Endothelial cell of umbilical vein (primary cell): ENCODE measurements at regions not wholly inside any gene's neighbourhood (a gene's known extent, or its start where the extent isn't known, plus 50 kb on each side); places are given as distances from the start of the nearest gene placed in this dataset.
A peak's percentile ranks its signal among the peaks of the same experiment; 100 is the strongest.

Experiments used
- BruUV-seq: library from RNA; stranded (reverse); fragments of 400-500 nt; replicated peaks from 2 replicates; lab custom pipeline; 2021; lab: Mats Ljungman, UMichigan
- CTCF ChIA-PET: fragments of 300-600, 350-600 bp; sonication (Branson Sonifier 250); formaldehyde crosslinking; loops from one replicate; lab custom pipeline; 2021; ENCODE audit warnings: antibody characterized with exemption, inconsistent platforms; lab: Charles Lee
- POLR2A ChIA-PET: fragments of 300-600, 350-600 bp; sonication (Branson Sonifier 250); formaldehyde crosslinking; loops from one replicate; lab custom pipeline; 2021; ENCODE audit warnings: antibody characterized with exemption, inconsistent platforms; lab: Charles Lee
- DNase-seq: peaks from one replicate; pipeline ENCODE4 v3.0.0-alpha.2; 2011; ENCODE audit warnings: low read depth, low spot score
- FAIRE-seq: peaks from 2 replicates; lab custom pipeline; 2011; peaks lifted over from hg19 to GRCh38; lab: Jason Lieb, UNC
- H2AFZ ChIP-seq: 2 replicates; pipeline ENCODE4 v1.6.0; 2012; ENCODE audit warnings: low read depth, low read length, control low read depth, inconsistent platforms
- H3K27ac ChIP-seq: 2 replicates; pipeline ENCODE4 v1.5.1; 2011; ENCODE audit warnings: low read depth, mild to moderate bottlenecking, control low read depth, low read length, moderate library complexity; ENCODE audit not compliant: insufficient read depth
- H3K27me3 ChIP-seq, 2 experiments: 2 replicates each; pipeline versions ENCODE4 v1.6.0 to v1.6.1; 2011; ENCODE audit warnings: low read length in 2 of 2, mixed read lengths in 1 of 2; ENCODE audit not compliant: control insufficient read depth in 2 of 2, insufficient read depth in 2 of 2
- H3K36me3 ChIP-seq, 2 experiments: 2 replicates in 1 of 2; 3 replicates in 1 of 2; pipeline ENCODE4 v1.5.1; 2011; ENCODE audit warnings: low read length in 2 of 2, mild to moderate bottlenecking in 1 of 2, moderate library complexity in 1 of 2; ENCODE audit not compliant: control insufficient read depth in 2 of 2, insufficient read depth in 2 of 2; ENCODE audit errors: extremely low read depth in 1 of 2
- H3K4me1 ChIP-seq: 3 replicates; pipeline ENCODE4 v1.5.1; 2011; ENCODE audit warnings: mild to moderate bottlenecking, low read length; ENCODE audit not compliant: control insufficient read depth, insufficient read depth; ENCODE audit errors: extremely low read depth
- H3K4me2 ChIP-seq: 2 replicates; pipeline ENCODE4 v1.6.1; 2011; ENCODE audit warnings: low read length, control low read depth, mixed read lengths; ENCODE audit not compliant: insufficient read depth
- H3K4me3 ChIP-seq, 3 experiments: fragments of 200-600 bp in 1 of 3; sonication (generic), shearing (Covaris generic) in 1 of 3; replicated peaks in 1 of 3; 2 replicates each; pipeline ENCODE4 v1.5.1; 2011 to 2016; ENCODE audit warnings: control low read depth in 3 of 3, low read length in 3 of 3, mild to moderate bottlenecking in 2 of 3, inconsistent platforms in 1 of 3, low read depth in 1 of 3, moderate library complexity in 1 of 3; ENCODE audit not compliant: insufficient read depth in 1 of 3
- H3K79me2 ChIP-seq: 2 replicates; pipeline ENCODE4 v1.6.0; 2012; ENCODE audit warnings: low read length, inconsistent platforms; ENCODE audit not compliant: control insufficient read depth, insufficient read depth
- H3K9ac ChIP-seq: replicated peaks from 2 replicates; pipeline ENCODE3; 2011; ENCODE audit warnings: low read length, control low read depth; ENCODE audit not compliant: insufficient read depth; ENCODE audit errors: extremely low read depth
- H3K9me1 ChIP-seq: replicated peaks from 3 replicates; pipeline ENCODE4 v1.6.0; 2011; ENCODE audit warnings: mild to moderate bottlenecking, low read length; ENCODE audit not compliant: control insufficient read depth, insufficient read depth; ENCODE audit errors: extremely low read depth
- H3K9me3 ChIP-seq: replicated peaks from 2 replicates; pipeline ENCODE4 v1.5.1; 2012; ENCODE audit warnings: low read length, inconsistent platforms; ENCODE audit not compliant: control insufficient read depth, insufficient read depth
- H4K20me1 ChIP-seq: replicated peaks from 2 replicates; pipeline ENCODE3; 2011; ENCODE audit warnings: mild to moderate bottlenecking, low read length; ENCODE audit not compliant: control insufficient read depth, insufficient read depth; ENCODE audit errors: extremely low read depth
- EZH2 ChIP-seq: IDR thresholded peaks from 2 replicates; pipeline ENCODE4 v1.6.1; 2012; ENCODE audit warnings: borderline replicate concordance, low read depth, mild to moderate bottlenecking, moderate library complexity, low read length, inconsistent platforms; ENCODE audit not compliant: severe bottlenecking
- FOS ChIP-seq: IDR thresholded peaks from 2 replicates; pipeline ENCODE4 v1.6.1; 2011; ENCODE audit warnings: mild to moderate bottlenecking, low read length, moderate library complexity, borderline replicate concordance; ENCODE audit not compliant: insufficient read depth
- GATA2 ChIP-seq: IDR thresholded peaks from 2 replicates; pipeline ENCODE4 v1.7.0; 2011; ENCODE audit warnings: low read depth, mild to moderate bottlenecking, moderate library complexity, mixed read lengths, low read length; ENCODE audit not compliant: insufficient read length, insufficient read depth
- JUN ChIP-seq: IDR thresholded peaks from 2 replicates; pipeline ENCODE4 v1.6.1; 2011; ENCODE audit warnings: borderline replicate concordance, low read depth; ENCODE audit not compliant: insufficient read length, insufficient read depth
- MYC ChIP-seq: IDR thresholded peaks from one replicate; pipeline ENCODE4 v1.6.1; 2011; ENCODE audit warnings: mild to moderate bottlenecking, low read depth, low read length
- POLR2A ChIP-seq: IDR thresholded peaks from 2 replicates; pipeline ENCODE4 v1.6.1; 2012; ENCODE audit warnings: low read depth, mild to moderate bottlenecking, control low read depth, low read length
- POLR2AphosphoS5 ChIP-seq: IDR thresholded peaks from 2 replicates; pipeline ENCODE4 v1.6.1; 2012; ENCODE audit warnings: low read depth, mild to moderate bottlenecking, control low read depth, low read length, moderate library complexity; ENCODE audit not compliant: insufficient read depth
- dilution Hi-C: fragments of 300-500 bp; cut with MboI; formaldehyde crosslinking; loops from one replicate; pipeline ENCODE4 v1.15.0; 2019; ENCODE audit warnings: low sequenced_read_pairs; ENCODE audit not compliant: extremely low pct_ligation_motif_present
- intact Hi-C: fragments of 100-400 bp; cut with micrococcal nuclease; formaldehyde crosslinking; loops from one replicate; pipeline ENCODE4 v1.10.0; 2022
- TF ChIP-seq, protein P1 (sequence below): IDR thresholded peaks from 2 replicates; pipeline ENCODE4 v1.6.1; 2011; ENCODE audit not compliant: insufficient read depth, insufficient read length
- TF ChIP-seq, protein P2 (sequence below), 2 donors: IDR thresholded peaks; 1 replicate in 1 of 2; 2 replicates in 1 of 2; pipeline ENCODE4 v1.5.1; 2011; ENCODE audit warnings: low read length in 2 of 2, mild to moderate bottlenecking in 2 of 2, moderate library complexity in 2 of 2, control low read depth in 1 of 2, inconsistent platforms in 1 of 2, low read depth in 1 of 2; ENCODE audit not compliant: insufficient read depth in 1 of 2; ENCODE audit errors: extremely low read depth in 1 of 2

DNA sequence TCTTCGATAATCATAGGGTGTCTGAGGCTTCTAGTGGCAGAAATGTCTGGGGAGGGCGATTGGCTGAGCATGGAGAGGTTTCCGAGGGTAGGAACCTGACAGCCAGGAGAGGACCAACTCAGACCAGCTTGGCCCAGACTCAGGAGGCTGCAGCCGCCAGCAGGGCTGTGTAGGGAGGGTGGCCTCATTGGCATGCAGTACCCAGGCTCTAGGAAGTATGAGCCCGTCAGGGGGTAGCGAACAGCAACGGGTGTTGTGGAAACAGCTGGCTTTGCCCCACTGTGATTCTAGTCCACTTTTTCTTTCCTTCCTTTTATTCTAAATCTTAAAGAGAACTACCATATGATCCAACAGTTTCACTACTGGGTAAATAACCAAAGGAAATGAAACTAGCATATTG lies 103.3 kb downstream of the DIRAS3 start:
- DNase-seq (peak; percentile 70), FAIRE-seq (peak; percentile 4)
- Histone ChIP-seq H3K36me3 (no peaks in the 10 kb centered on the region), H3K27ac (no peak overlapping the region), H3K9me1 (no peaks in the 10 kb centered on the region), H3K4me2 (no peak overlapping the region), H3K9me3 (no peaks in the 10 kb centered on the region), H4K20me1 (no peaks in the 10 kb centered on the region), H3K4me1 (peaks cover 3% of the 10 kb centered on the region), H3K4me3 (no peak overlapping the region), H3K9ac (no peak overlapping the region), H3K79me2 (no peaks in the 10 kb centered on the region), H2AFZ (no peak overlapping the region), H3K27me3 (no peaks in the 10 kb centered on the region)
- ChIA-PET CTCF (interaction anchor here (1.2 to 1.5 kb wide), 3 partner anchors 13 to 63 kb away, joined by 3 to 4 read pairs (median 3); no protein-coding TSS in a partner anchor), POLR2A (no interaction called here)
- intact Hi-C loops (no loop called here), dilution Hi-C loops (no loop called here)
- no TSS peak for BruUV-seq
- TF ChIP-seq MYC (no peak), GATA2 (no peak)

DNA sequence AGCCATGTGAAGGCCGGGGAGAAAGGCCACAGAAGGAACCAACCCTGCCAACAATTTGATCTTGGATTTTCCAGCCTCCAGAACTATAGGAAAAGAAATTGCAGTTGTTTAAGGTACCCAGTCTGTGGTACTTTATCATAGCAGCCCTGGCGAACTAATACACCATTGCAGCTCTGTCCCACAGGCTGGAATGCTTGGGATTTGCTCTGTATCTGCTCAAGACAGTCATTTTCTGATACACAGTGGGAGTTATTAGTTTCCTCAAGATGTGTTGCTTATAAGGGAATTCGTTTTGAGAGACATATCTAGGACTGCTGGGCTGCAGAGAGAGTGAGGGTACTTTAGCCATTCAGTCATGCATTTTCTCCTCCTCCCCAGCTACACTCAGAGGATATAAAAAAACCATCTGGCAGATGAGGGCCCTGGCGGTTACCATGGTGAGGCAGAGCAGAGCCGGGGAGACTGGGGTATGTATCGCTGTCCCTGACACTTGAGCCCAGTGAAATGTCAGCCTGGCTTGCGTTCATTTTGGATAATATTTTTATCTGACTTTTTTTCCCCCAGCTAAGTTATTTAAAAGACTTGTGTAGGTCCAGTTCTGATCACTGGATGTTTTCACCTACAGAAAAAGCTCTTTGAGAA lies 104.6 kb downstream of the DIRAS3 start:
- Histone ChIP-seq H3K9ac (no peak overlapping the region), H3K27me3 (no peaks in the 10 kb centered on the region), H3K36me3 (no peaks in the 10 kb centered on the region), H3K4me3 (no peak overlapping the region), H3K4me1 (no peaks in the 10 kb centered on the region), H2AFZ (no peak overlapping the region), H3K79me2 (no peaks in the 10 kb centered on the region), H4K20me1 (no peaks in the 10 kb centered on the region), H3K4me2 (no peak overlapping the region), H3K9me1 (no peaks in the 10 kb centered on the region), H3K9me3 (no peaks in the 10 kb centered on the region), H3K27ac (no peak overlapping the region)
- FAIRE-seq: no peak
- POLR2A ChIA-PET: no interaction called here
- dilution Hi-C loops: no loop called here
- no peak for TF ChIP-seq FOS
- TF ChIP-seq POLR2A: no peak
- TF ChIP-seq GATA2: no peak
- no peak for TF ChIP-seq POLR2AphosphoS5
- no peak for TF ChIP-seq JUN
- TF ChIP-seq EZH2: no peak
- TF ChIP-seq MYC: no peak
- TF ChIP-seq, protein P1, sequence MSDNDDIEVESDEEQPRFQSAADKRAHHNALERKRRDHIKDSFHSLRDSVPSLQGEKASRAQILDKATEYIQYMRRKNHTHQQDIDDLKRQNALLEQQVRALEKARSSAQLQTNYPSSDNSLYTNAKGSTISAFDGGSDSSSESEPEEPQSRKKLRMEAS: no peak
- TF ChIP-seq, protein P2, sequence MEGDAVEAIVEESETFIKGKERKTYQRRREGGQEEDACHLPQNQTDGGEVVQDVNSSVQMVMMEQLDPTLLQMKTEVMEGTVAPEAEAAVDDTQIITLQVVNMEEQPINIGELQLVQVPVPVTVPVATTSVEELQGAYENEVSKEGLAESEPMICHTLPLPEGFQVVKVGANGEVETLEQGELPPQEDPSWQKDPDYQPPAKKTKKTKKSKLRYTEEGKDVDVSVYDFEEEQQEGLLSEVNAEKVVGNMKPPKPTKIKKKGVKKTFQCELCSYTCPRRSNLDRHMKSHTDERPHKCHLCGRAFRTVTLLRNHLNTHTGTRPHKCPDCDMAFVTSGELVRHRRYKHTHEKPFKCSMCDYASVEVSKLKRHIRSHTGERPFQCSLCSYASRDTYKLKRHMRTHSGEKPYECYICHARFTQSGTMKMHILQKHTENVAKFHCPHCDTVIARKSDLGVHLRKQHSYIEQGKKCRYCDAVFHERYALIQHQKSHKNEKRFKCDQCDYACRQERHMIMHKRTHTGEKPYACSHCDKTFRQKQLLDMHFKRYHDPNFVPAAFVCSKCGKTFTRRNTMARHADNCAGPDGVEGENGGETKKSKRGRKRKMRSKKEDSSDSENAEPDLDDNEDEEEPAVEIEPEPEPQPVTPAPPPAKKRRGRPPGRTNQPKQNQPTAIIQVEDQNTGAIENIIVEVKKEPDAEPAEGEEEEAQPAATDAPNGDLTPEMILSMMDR (IDR thresholded peaks at IDR 0.05; ENCODE audit: extremely low read depth in 1 of 2, insufficient read depth in 1 of 2, low read depth in 1 of 2, low read length in 2 of 2): no peak
- intact Hi-C loops: no loop called here
- DNase-seq: no peak
- no TSS peak for BruUV-seq
- CTCF ChIA-PET: interaction anchor here (0.9 to 1.5 kb wide), 2 partner anchors 11 to 24 kb away, joined by 3 to 4 read pairs; no protein-coding TSS in a partner anchor
